GM12875 (cell line): ENCODE measurements at regions not wholly inside any gene's neighbourhood (a gene's known extent, or its start where the extent isn't known, plus 50 kb on each side); places are given as distances from the start of the nearest gene placed in this dataset.

Experiments
- H3K4me3 ChIP-seq: one replicate; pipeline ENCODE4 v1.5.1; 2011; ENCODE audit warnings: low read depth, low read length, control low read depth
- TF ChIP-seq, protein P1 (sequence below): IDR thresholded peaks from 2 replicates; pipeline ENCODE4 v1.5.1; 2011; ENCODE audit warnings: low read depth, mild to moderate bottlenecking, control low read depth, inconsistent platforms, low read length, moderate library complexity, borderline replicate concordance; ENCODE audit not compliant: insufficient read depth

DNA sequence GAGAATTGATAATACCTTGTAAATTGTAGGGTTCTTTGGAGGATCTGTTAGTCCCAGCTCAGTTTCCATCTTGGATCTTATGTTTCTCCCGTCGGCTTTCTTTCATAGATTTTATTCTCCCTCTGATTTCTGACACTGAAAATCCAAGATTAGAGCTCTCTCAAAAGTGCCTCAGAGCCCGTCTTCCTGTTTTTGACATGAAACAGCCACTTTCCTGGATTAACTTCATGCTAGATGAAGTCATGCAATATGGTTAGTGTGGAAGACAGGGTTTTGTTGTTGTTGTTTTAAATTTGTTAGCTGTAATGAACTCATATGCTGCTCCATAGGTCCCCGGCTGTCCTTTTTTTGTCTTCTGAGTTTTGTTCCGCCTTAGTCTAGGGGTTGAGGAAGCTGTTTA, 51.6 kb upstream of the ZFR start:
- TF ChIP-seq, protein P1, sequence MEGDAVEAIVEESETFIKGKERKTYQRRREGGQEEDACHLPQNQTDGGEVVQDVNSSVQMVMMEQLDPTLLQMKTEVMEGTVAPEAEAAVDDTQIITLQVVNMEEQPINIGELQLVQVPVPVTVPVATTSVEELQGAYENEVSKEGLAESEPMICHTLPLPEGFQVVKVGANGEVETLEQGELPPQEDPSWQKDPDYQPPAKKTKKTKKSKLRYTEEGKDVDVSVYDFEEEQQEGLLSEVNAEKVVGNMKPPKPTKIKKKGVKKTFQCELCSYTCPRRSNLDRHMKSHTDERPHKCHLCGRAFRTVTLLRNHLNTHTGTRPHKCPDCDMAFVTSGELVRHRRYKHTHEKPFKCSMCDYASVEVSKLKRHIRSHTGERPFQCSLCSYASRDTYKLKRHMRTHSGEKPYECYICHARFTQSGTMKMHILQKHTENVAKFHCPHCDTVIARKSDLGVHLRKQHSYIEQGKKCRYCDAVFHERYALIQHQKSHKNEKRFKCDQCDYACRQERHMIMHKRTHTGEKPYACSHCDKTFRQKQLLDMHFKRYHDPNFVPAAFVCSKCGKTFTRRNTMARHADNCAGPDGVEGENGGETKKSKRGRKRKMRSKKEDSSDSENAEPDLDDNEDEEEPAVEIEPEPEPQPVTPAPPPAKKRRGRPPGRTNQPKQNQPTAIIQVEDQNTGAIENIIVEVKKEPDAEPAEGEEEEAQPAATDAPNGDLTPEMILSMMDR = no peak

DNA sequence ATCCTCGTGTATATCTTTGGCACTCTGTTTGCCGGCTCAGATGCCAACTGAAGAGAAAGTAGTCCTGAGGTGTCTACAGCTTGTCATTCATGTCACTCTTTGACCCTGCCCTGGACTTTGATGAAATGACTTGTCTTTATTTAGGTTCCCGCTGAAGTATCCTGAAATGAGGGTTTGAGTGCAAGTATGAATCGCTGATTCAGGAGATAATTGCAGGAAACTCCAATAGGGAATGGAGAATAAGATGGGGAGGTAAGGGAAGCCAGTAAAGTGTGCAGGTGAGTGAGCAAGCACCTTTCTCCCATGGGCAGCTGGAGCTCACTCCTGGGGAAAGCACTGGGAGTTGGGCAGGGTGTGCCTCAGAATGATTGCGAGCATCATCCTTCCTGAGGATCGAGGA, 50.3 kb upstream of the ZFR start:
- TF ChIP-seq, protein P1 = no peak

More for the DNA sequence above, 51.6 kb upstream of the ZFR start:
- no peak overlapping the region for H3K4me3 ChIP-seq

More for the DNA sequence above, 50.3 kb upstream of the ZFR start:
- no peak overlapping the region for H3K4me3 ChIP-seq
